HEK293 (cell line): ENCODE measurements at regions not wholly inside any gene's neighbourhood (a gene's known extent, or its start where the extent isn't known, plus 50 kb on each side); places are given as distances from the start of the nearest gene placed in this dataset.

ENCODE experiments used
- ZNF211 ChIP-seq: fragments of 450-650 bp; formaldehyde crosslinking; IDR thresholded peaks from 2 replicates; pipeline ENCODE4 v1.5.1; 2016; ENCODE audit warnings: low read depth, missing biosample characterization, missing genetic modification characterization
- ZNF274 ChIP-seq, 2 experiments: fragments of 200-500 bp in 1 of 2; fragments of 450-650 bp in 1 of 2; sonication (Bioruptor generic) in 1 of 2; formaldehyde crosslinking in 1 of 2; IDR thresholded peaks; 2 replicates each; pipeline versions ENCODE4 v1.5.1 to v1.6.1; 2014 to 2016; ENCODE audit warnings: borderline replicate concordance in 1 of 2, inconsistent platforms in 1 of 2, low read length in 1 of 2, missing biosample characterization in 1 of 2, missing genetic modification characterization in 1 of 2
- ZNF664 ChIP-seq: fragments of 450-650 bp; formaldehyde crosslinking; IDR thresholded peaks from 2 replicates; pipeline ENCODE4 v1.5.1; 2016; ENCODE audit warnings: missing biosample characterization, missing genetic modification characterization
- TF ChIP-seq, protein P1 (sequence below): fragments of 450-650 bp; formaldehyde crosslinking; IDR thresholded peaks from 2 replicates; pipeline ENCODE4 v1.5.1; 2017; ENCODE audit warnings: missing biosample characterization, missing genetic modification characterization
- TF ChIP-seq, protein P2 (sequence below): fragments of 450-650 bp; formaldehyde crosslinking; IDR thresholded peaks from 2 replicates; pipeline ENCODE4 v1.5.1; 2016; ENCODE audit warnings: missing biosample characterization, missing genetic modification characterization

DNA sequence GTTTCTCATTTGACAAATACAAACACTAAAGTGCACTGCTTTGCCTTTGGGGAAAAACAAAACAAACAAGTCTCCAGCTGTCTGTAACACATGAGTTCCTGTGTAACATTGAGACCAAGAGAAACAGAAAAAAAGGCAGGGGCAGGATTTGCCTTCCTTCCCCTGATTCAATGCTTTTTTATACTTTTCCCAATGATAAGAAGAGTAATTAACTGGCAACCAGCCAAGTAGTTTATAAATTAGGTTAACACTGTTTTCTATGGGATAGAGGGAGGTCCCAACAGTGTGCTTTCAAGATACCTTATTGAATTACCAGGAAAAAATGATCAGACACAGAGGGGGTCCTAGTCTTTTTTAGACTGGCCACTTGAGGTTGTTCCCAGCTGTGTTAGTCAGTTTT lies 346.8 kb downstream of the TRIM36 start:
- no peak for TF ChIP-seq ZNF211 (tag by site-specific recombination)
- TF ChIP-seq, protein P1, sequence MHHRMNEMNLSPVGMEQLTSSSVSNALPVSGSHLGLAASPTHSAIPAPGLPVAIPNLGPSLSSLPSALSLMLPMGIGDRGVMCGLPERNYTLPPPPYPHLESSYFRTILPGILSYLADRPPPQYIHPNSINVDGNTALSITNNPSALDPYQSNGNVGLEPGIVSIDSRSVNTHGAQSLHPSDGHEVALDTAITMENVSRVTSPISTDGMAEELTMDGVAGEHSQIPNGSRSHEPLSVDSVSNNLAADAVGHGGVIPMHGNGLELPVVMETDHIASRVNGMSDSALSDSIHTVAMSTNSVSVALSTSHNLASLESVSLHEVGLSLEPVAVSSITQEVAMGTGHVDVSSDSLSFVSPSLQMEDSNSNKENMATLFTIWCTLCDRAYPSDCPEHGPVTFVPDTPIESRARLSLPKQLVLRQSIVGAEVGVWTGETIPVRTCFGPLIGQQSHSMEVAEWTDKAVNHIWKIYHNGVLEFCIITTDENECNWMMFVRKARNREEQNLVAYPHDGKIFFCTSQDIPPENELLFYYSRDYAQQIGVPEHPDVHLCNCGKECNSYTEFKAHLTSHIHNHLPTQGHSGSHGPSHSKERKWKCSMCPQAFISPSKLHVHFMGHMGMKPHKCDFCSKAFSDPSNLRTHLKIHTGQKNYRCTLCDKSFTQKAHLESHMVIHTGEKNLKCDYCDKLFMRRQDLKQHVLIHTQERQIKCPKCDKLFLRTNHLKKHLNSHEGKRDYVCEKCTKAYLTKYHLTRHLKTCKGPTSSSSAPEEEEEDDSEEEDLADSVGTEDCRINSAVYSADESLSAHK (tag by site-specific recombination): no peak
- TF ChIP-seq ZNF274 (IDR thresholded peaks at IDR 0.05; ENCODE audit: low read length): no peak
- TF ChIP-seq ZNF274 (tag by site-specific recombination; IDR thresholded peaks at IDR 0.05; ENCODE audit: borderline replicate concordance): no peak
- TF ChIP-seq, protein P2, sequence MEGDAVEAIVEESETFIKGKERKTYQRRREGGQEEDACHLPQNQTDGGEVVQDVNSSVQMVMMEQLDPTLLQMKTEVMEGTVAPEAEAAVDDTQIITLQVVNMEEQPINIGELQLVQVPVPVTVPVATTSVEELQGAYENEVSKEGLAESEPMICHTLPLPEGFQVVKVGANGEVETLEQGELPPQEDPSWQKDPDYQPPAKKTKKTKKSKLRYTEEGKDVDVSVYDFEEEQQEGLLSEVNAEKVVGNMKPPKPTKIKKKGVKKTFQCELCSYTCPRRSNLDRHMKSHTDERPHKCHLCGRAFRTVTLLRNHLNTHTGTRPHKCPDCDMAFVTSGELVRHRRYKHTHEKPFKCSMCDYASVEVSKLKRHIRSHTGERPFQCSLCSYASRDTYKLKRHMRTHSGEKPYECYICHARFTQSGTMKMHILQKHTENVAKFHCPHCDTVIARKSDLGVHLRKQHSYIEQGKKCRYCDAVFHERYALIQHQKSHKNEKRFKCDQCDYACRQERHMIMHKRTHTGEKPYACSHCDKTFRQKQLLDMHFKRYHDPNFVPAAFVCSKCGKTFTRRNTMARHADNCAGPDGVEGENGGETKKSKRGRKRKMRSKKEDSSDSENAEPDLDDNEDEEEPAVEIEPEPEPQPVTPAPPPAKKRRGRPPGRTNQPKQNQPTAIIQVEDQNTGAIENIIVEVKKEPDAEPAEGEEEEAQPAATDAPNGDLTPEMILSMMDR: no peak
- no peak for TF ChIP-seq ZNF664 (tag by site-specific recombination)
